Mesenchymal stem cell (in vitro differentiated cells and primary cell): ENCODE measurements at regions not wholly inside any gene's neighbourhood (a gene's known extent, or its start where the extent isn't known, plus 50 kb on each side); places are given as distances from the start of the nearest gene placed in this dataset.

Experiments used
- DNase-seq: peaks from one replicate; pipeline ENCODE4 v3.0.0-alpha.2; 2013
- H2AFZ ChIP-seq: one replicate; pipeline ENCODE4 v1.6.1; 2013; ENCODE audit warnings: low read depth, mild to moderate bottlenecking, control low read depth, inconsistent platforms, low read length, moderate library complexity
- H2AK5ac ChIP-seq: 2 replicates; pipeline ENCODE4 v1.6.1; 2013; ENCODE audit warnings: low read length, moderate library complexity, mild to moderate bottlenecking, inconsistent platforms; ENCODE audit not compliant: severe bottlenecking
- H2BK120ac ChIP-seq: one replicate; pipeline ENCODE4 v1.6.1; 2013; ENCODE audit warnings: low read depth, mild to moderate bottlenecking, inconsistent platforms, low read length, moderate library complexity
- H2BK12ac ChIP-seq, 2 experiments: one replicate each; pipeline ENCODE4 v1.6.1; 2013; ENCODE audit warnings: inconsistent platforms in 2 of 2, low read length in 2 of 2, mild to moderate bottlenecking in 2 of 2, moderate library complexity in 2 of 2, control low read depth in 1 of 2
- H2BK15ac ChIP-seq: one replicate; pipeline ENCODE4 v1.6.1; 2013; ENCODE audit warnings: mild to moderate bottlenecking, low read depth, inconsistent platforms; ENCODE audit not compliant: poor library complexity, severe bottlenecking
- H2BK5ac ChIP-seq: 2 replicates; pipeline ENCODE4 v1.6.1; 2013; ENCODE audit warnings: low read depth, mild to moderate bottlenecking, low read length, control low read depth, inconsistent platforms; ENCODE audit not compliant: poor library complexity, severe bottlenecking
- H3K14ac ChIP-seq, 2 experiments: one replicate each; pipeline ENCODE4 v1.6.1; 2013; ENCODE audit warnings: inconsistent platforms in 2 of 2, low read length in 2 of 2, control low read depth in 1 of 2, mild to moderate bottlenecking in 1 of 2, moderate library complexity in 1 of 2
- H3K18ac ChIP-seq, 2 experiments: one replicate each; pipeline ENCODE4 v1.6.1; 2013; ENCODE audit warnings: inconsistent platforms in 2 of 2, low read length in 2 of 2, control low read depth in 1 of 2, low read depth in 1 of 2, mild to moderate bottlenecking in 1 of 2
- H3K23ac ChIP-seq, 2 experiments: one replicate each; pipeline ENCODE4 v1.6.1; 2013; ENCODE audit warnings: inconsistent platforms in 2 of 2, low read length in 2 of 2, mild to moderate bottlenecking in 2 of 2, moderate library complexity in 2 of 2, control low read depth in 1 of 2
- H3K27ac ChIP-seq: 2 replicates; pipeline ENCODE4 v1.5.1; 2013; ENCODE audit warnings: mild to moderate bottlenecking, moderate library complexity, low read length, control low read depth, inconsistent platforms; ENCODE audit not compliant: poor library complexity, severe bottlenecking
- H3K27me3 ChIP-seq, 2 experiments: 2 replicates each; pipeline versions ENCODE4 v1.6.1 to v1.7.0; 2013; ENCODE audit warnings: low read length in 2 of 2, mild to moderate bottlenecking in 2 of 2, moderate library complexity in 2 of 2, control low read depth in 1 of 2, inconsistent platforms in 1 of 2; ENCODE audit not compliant: control insufficient read depth in 1 of 2, insufficient read depth in 1 of 2
- H3K36me3 ChIP-seq, 2 experiments: 2 replicates each; pipeline versions ENCODE4 v1.6.1 to v1.7.0; 2013; ENCODE audit warnings: low read length in 2 of 2, control low read depth in 1 of 2, inconsistent platforms in 1 of 2, low read depth in 1 of 2, mild to moderate bottlenecking in 1 of 2; ENCODE audit not compliant: insufficient read depth in 2 of 2, control insufficient read depth in 1 of 2
- H3K4ac ChIP-seq, 2 experiments: one replicate each; pipeline ENCODE4 v1.6.1; 2013; ENCODE audit warnings: inconsistent platforms in 2 of 2, low read length in 2 of 2, mild to moderate bottlenecking in 2 of 2, moderate library complexity in 2 of 2, control low read depth in 1 of 2, low read depth in 1 of 2
- H3K4me1 ChIP-seq: 2 replicates; pipeline ENCODE4 v1.6.1; 2013; ENCODE audit warnings: low read depth, low read length, control low read depth; ENCODE audit not compliant: control insufficient read depth, insufficient read depth
- H3K4me2 ChIP-seq: 2 replicates; pipeline ENCODE4 v1.6.1; 2013; ENCODE audit warnings: low read length, mild to moderate bottlenecking, inconsistent platforms; ENCODE audit not compliant: poor library complexity, severe bottlenecking
- H3K4me3 ChIP-seq, 2 experiments: 2 replicates each; pipeline versions ENCODE4 v1.5.1 to v1.7.0; 2013; ENCODE audit warnings: low read length in 2 of 2, mild to moderate bottlenecking in 2 of 2, control low read depth in 1 of 2, low read depth in 1 of 2; ENCODE audit not compliant: insufficient read depth in 1 of 2
- H3K79me1 ChIP-seq: replicated peaks from 2 replicates; pipeline ENCODE4 v1.6.1; 2013; ENCODE audit warnings: mild to moderate bottlenecking, control low read depth, low read length, inconsistent platforms; ENCODE audit not compliant: poor library complexity, severe bottlenecking
- H3K9ac ChIP-seq: 2 replicates; pipeline ENCODE4 v1.7.0; 2013; ENCODE audit warnings: mild to moderate bottlenecking, low read length, moderate library complexity
- H3K9me3 ChIP-seq: 2 replicates; pipeline ENCODE4 v1.7.0; 2013; ENCODE audit warnings: mild to moderate bottlenecking, low read length; ENCODE audit not compliant: control insufficient read depth
- H4K8ac ChIP-seq: one replicate; pipeline ENCODE4 v1.6.1; 2013; ENCODE audit warnings: inconsistent platforms, mild to moderate bottlenecking, low read length, moderate library complexity
- H4K91ac ChIP-seq: one replicate; pipeline ENCODE4 v1.6.1; 2013; ENCODE audit warnings: mild to moderate bottlenecking, low read length, inconsistent platforms
- WGBS: methylation state at CpG from one replicate; pipeline ENCODE4 v1.1.7; 2013; ENCODE audit warnings: mixed read lengths; 5-methylcytosine and 5-hydroxymethylcytosine counted together

DNA sequence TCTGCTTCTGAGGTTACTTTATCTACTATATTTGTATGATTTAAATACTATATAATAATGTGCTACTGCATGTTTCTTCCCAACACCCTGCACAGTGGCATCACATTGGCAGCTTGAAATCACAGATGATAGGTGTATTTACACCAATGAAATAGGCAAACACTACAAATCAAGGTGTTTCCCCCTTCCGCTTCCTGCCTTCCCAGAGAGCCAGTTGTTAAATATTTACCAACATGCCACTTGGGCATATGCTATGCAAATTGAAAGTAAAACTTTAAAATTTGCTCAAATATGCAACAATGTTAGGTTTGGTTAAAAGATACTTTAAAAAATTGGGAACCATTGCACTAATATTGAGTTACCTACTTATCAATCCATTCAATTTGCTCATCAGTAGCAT is 58.2 kb upstream of the SMARCA2 start:
- Histone ChIP-seq H3K79me1 (no peaks in the 10 kb centered on the region), H2BK15ac (no peak overlapping the region), H3K4me3 (no peak overlapping the region), H3K4me2 (no peak overlapping the region), H2BK5ac (no peak overlapping the region), H2BK12ac (no peak overlapping the region), H3K14ac (no peak overlapping the region), H3K4ac (no peak overlapping the region), H2BK120ac (no peak overlapping the region), H2AFZ (no peak overlapping the region), H3K9me3 (no peaks in the 10 kb centered on the region), H4K91ac (no peak overlapping the region), H3K27ac (no peak overlapping the region), H3K9ac (no peak overlapping the region), H3K4me1 (no peaks in the 10 kb centered on the region), H4K8ac (no peak overlapping the region), H3K18ac (no peak overlapping the region), H2AK5ac (no peak overlapping the region), H3K36me3 (no peaks in the 10 kb centered on the region), H3K23ac (no peak overlapping the region), H3K27me3 (peaks cover 0 to 3% of the 10 kb centered on the region in 2 experiments)
- no peak for DNase-seq
- WGBS, result 88% methylated on average over 1 of the region's 1 CpG

DNA sequence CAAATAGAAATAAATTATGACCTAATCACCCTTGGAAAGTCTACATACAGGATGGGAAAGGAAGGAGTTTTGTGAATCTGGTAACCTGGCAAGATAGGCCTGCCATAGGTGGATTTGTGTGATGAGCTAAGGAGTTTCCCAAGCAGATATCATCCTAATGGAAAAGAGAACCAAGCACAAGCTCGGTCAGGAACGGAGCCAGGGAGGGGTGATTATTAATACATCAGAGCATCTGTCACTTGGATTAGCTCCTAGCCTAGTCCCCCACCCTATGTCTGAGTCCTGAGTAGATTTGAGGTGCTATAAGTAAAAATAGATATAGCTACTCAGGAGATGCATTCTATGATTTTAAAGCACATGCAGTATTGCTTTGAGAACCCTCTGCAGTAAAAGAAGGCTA is 57.3 kb upstream of the SMARCA2 start:
- H2BK15ac ChIP-seq, result no peak overlapping the region
- H3K9me3 ChIP-seq, result no peaks in the 10 kb centered on the region
- no peak overlapping the region for H2BK12ac ChIP-seq
- no peak overlapping the region for H2BK5ac ChIP-seq
- H3K4me3 ChIP-seq, result no peak overlapping the region
- H3K23ac ChIP-seq, result no peak overlapping the region
- H3K14ac ChIP-seq, result no peak overlapping the region
- H3K4me2 ChIP-seq, result no peak overlapping the region
- H3K9ac ChIP-seq, result no peak overlapping the region
- H3K18ac ChIP-seq, result no peak overlapping the region
- H4K8ac ChIP-seq, result no peak overlapping the region
- no peaks in the 10 kb centered on the region for H3K36me3 ChIP-seq
- no peak overlapping the region for H2AK5ac ChIP-seq
- no peak overlapping the region for H2BK120ac ChIP-seq
- H3K79me1 ChIP-seq, result no peaks in the 10 kb centered on the region
- H4K91ac ChIP-seq, result no peak overlapping the region
- DNase-seq, result no peak
- H3K27me3 ChIP-seq, result peaks cover 0 to 3% of the 10 kb centered on the region in 2 experiments
- no peak overlapping the region for H2AFZ ChIP-seq
- WGBS, result 50% methylated on average over 2 of the region's 2 CpGs
- H3K4ac ChIP-seq, result no peak overlapping the region
- no peaks in the 10 kb centered on the region for H3K4me1 ChIP-seq
- H3K27ac ChIP-seq, result no peak overlapping the region

DNA sequence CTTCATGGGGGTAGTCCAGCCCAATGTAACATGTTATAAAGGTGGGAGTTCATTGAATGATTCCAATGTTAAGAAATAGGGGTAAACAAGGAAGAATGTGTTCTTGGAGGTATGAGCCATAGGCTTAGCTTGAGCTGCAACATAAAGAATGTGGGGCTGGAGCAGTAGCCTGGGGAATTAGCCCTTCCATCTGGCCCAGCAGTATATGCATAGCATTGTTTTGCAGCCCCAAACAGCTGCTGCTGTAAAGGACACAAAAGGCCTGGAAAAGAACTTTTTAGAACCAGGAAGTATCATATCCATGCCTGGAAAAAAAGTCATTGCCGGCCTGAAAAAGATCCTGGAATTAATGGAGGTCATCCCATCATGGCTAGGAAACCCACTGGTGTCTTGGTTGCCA is 55.8 kb upstream of the SMARCA2 start:
- H3K4me1 ChIP-seq, result no peaks in the 10 kb centered on the region
- no peak overlapping the region for H2BK12ac ChIP-seq
- no peak overlapping the region for H3K4ac ChIP-seq
- no peak for DNase-seq
- H3K4me2 ChIP-seq, result no peak overlapping the region
- H2BK5ac ChIP-seq, result no peak overlapping the region
- H4K91ac ChIP-seq, result no peak overlapping the region
- no peak overlapping the region for H3K4me3 ChIP-seq
- no peak overlapping the region for H3K27ac ChIP-seq
- H2BK120ac ChIP-seq, result no peak overlapping the region
- no peak overlapping the region for H4K8ac ChIP-seq
- H3K27me3 ChIP-seq, result peaks cover 0 to 3% of the 10 kb centered on the region in 2 experiments
- no peak overlapping the region for H2AFZ ChIP-seq
- H3K9me3 ChIP-seq, result no peaks in the 10 kb centered on the region
- no peaks in the 10 kb centered on the region for H3K36me3 ChIP-seq
- WGBS, result 40% methylated on average over 1 of the region's 1 CpG
- no peak overlapping the region for H3K18ac ChIP-seq
- no peak overlapping the region for H3K23ac ChIP-seq
- no peak overlapping the region for H2AK5ac ChIP-seq
- H2BK15ac ChIP-seq, result no peak overlapping the region
- H3K9ac ChIP-seq, result no peak overlapping the region
- H3K79me1 ChIP-seq, result no peaks in the 10 kb centered on the region
- H3K14ac ChIP-seq, result no peak overlapping the region

DNA sequence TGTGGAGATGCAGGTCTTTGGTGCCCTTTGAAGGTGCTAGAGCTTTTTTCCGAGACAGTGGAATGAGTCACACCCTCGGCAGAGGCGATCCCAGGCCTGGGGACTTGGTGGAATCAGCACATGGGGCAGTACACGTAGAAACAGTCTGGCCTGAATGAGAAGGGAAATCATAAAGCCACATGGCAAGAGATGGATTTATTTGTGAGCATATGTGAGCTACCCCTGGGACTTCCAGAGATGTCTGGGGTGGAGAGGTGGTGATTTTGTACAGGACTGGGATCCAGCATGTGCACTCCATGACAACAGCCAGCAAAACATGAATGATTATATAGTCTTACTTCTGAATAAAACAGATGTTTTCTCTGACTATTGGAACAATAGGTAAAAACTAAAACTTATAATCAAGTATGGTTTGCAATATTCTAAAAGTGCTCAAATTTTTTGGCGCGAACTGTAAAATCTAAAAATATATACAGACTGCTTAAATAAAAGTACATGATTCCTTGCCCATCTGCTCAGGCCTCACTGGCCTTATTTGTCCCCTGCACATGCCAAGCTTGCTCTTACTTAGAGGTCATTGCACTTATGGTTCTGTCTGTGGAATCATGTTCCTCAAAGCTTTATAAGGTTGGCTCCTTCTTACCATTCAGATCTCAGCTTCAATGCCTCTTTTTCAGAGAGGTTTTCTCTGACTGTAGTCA is 54.7 kb upstream of the SMARCA2 start:
- H2BK5ac ChIP-seq, result no peak overlapping the region
- H3K4ac ChIP-seq, result no peak overlapping the region
- no peak overlapping the region for H3K4me3 ChIP-seq
- H2AK5ac ChIP-seq, result no peak overlapping the region
- peaks cover 0 to 3% of the 10 kb centered on the region in 2 experiments for H3K27me3 ChIP-seq
- DNase-seq, result no peak
- H3K79me1 ChIP-seq, result no peaks in the 10 kb centered on the region
- no peak overlapping the region for H2BK15ac ChIP-seq
- H2BK12ac ChIP-seq, result no peak overlapping the region
- H4K91ac ChIP-seq, result no peak overlapping the region
- H2BK120ac ChIP-seq, result no peak overlapping the region
- no peak overlapping the region for H3K14ac ChIP-seq
- no peaks in the 10 kb centered on the region for H3K9me3 ChIP-seq
- H4K8ac ChIP-seq, result no peak overlapping the region
- no peak overlapping the region for H3K4me2 ChIP-seq
- no peak overlapping the region for H3K23ac ChIP-seq
- H3K4me1 ChIP-seq, result no peaks in the 10 kb centered on the region
- no peak overlapping the region for H3K9ac ChIP-seq
- H3K27ac ChIP-seq, result no peak overlapping the region
- no peak overlapping the region for H2AFZ ChIP-seq
- WGBS, result 80% methylated on average over 6 of the region's 6 CpGs
- no peak overlapping the region for H3K18ac ChIP-seq
- no peaks in the 10 kb centered on the region for H3K36me3 ChIP-seq
